HL-60 (cell line): ENCODE measurements at regions not wholly inside any gene's neighbourhood (a gene's known extent, or its start where the extent isn't known, plus 50 kb on each side); places are given as distances from the start of the nearest gene placed in this dataset.

ENCODE experiments used
- DNase-seq, 2 experiments: peaks; one replicate each; pipeline ENCODE4 v3.0.0-alpha.2; 2010 to 2020; ENCODE audit warnings: low read depth in 1 of 2, low spot score in 1 of 2
- H3K27ac ChIP-seq: fragments of 250-450 bp; sonication (Bioruptor Pico); replicated peaks from 2 replicates; pipeline ENCODE4 v1.5.1; 2020; ENCODE audit warnings: mild to moderate bottlenecking, moderate library complexity
- H3K27me3 ChIP-seq: fragments of 250-450 bp; sonication (Bioruptor Pico); 2 replicates; pipeline ENCODE4 v1.5.1; 2021; ENCODE audit warnings: mild to moderate bottlenecking, moderate library complexity; ENCODE audit not compliant: insufficient read depth, poor library complexity, severe bottlenecking
- H3K4me3 ChIP-seq: replicated peaks from 2 replicates; pipeline ENCODE4 v1.5.1; 2011; ENCODE audit warnings: mild to moderate bottlenecking, control low read depth, low read length; ENCODE audit not compliant: insufficient read depth
- CTCF ChIP-seq: IDR thresholded peaks from one replicate; pipeline ENCODE4 v1.5.1; 2011; ENCODE audit warnings: low read length, control low read depth, inconsistent platforms; ENCODE audit not compliant: insufficient read depth
- GABPA ChIP-seq: IDR thresholded peaks from 2 replicates; pipeline ENCODE4 v1.6.1; 2012; ENCODE audit warnings: low read depth
- POLR2AphosphoS5 ChIP-seq: IDR thresholded peaks from 2 replicates; pipeline ENCODE4 v1.6.1; 2012; ENCODE audit warnings: low read depth
- SPI1 ChIP-seq: IDR thresholded peaks from 2 replicates; pipeline ENCODE4 v1.6.1; 2012; ENCODE audit warnings: low read depth, mild to moderate bottlenecking, borderline replicate concordance
- TF ChIP-seq, protein P1 (sequence below): IDR thresholded peaks from 2 replicates; pipeline ENCODE4 v1.6.1; 2012; ENCODE audit warnings: low read depth; ENCODE audit not compliant: insufficient replicate concordance

- TF ChIP-seq GABPA (no peak), POLR2AphosphoS5 (no peak), SPI1 (no peak), CTCF (no peak)
- TF ChIP-seq, protein P1, sequence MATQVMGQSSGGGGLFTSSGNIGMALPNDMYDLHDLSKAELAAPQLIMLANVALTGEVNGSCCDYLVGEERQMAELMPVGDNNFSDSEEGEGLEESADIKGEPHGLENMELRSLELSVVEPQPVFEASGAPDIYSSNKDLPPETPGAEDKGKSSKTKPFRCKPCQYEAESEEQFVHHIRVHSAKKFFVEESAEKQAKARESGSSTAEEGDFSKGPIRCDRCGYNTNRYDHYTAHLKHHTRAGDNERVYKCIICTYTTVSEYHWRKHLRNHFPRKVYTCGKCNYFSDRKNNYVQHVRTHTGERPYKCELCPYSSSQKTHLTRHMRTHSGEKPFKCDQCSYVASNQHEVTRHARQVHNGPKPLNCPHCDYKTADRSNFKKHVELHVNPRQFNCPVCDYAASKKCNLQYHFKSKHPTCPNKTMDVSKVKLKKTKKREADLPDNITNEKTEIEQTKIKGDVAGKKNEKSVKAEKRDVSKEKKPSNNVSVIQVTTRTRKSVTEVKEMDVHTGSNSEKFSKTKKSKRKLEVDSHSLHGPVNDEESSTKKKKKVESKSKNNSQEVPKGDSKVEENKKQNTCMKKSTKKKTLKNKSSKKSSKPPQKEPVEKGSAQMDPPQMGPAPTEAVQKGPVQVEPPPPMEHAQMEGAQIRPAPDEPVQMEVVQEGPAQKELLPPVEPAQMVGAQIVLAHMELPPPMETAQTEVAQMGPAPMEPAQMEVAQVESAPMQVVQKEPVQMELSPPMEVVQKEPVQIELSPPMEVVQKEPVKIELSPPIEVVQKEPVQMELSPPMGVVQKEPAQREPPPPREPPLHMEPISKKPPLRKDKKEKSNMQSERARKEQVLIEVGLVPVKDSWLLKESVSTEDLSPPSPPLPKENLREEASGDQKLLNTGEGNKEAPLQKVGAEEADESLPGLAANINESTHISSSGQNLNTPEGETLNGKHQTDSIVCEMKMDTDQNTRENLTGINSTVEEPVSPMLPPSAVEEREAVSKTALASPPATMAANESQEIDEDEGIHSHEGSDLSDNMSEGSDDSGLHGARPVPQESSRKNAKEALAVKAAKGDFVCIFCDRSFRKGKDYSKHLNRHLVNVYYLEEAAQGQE, result no peak
- Histone ChIP-seq H3K4me3 (no peak overlapping the region), H3K27ac (no peak overlapping the region), H3K27me3 (no peaks in the 10 kb centered on the region)
- no peak for DNase-seq
Measured at GRCh38 chr1:82245345-82246014, 444.7 kb downstream of the ADGRL2 start.

- Histone ChIP-seq H3K4me3 (no peak overlapping the region), H3K27me3 (no peaks in the 10 kb centered on the region), H3K27ac (no peak overlapping the region)
- TF ChIP-seq SPI1, result no peak
- no peak for TF ChIP-seq GABPA
- no peak for TF ChIP-seq POLR2AphosphoS5
- no peak for TF ChIP-seq CTCF
- TF ChIP-seq, protein P1, result no peak
- no peak for DNase-seq
Measured at GRCh38 chr1:82240571-82240970, 439.8 kb downstream of the ADGRL2 start.

GRCh38 chr1:82230667-82231066 is 429.9 kb downstream of the ADGRL2 start:
- no peak overlapping the region for H3K4me3 ChIP-seq
- no peak for DNase-seq
- H3K27me3 ChIP-seq, result no peaks in the 10 kb centered on the region
- no peak overlapping the region for H3K27ac ChIP-seq
- TF ChIP-seq POLR2AphosphoS5 (no peak), GABPA (no peak), CTCF (no peak), SPI1 (no peak)
- TF ChIP-seq, protein P1, result no peak
